ENCODE measurements at regions not wholly inside any gene's neighbourhood (a gene's known extent, or its start where the extent isn't known, plus 50 kb on each side); places are given as distances from the start of the nearest gene placed in this dataset.

DNA sequence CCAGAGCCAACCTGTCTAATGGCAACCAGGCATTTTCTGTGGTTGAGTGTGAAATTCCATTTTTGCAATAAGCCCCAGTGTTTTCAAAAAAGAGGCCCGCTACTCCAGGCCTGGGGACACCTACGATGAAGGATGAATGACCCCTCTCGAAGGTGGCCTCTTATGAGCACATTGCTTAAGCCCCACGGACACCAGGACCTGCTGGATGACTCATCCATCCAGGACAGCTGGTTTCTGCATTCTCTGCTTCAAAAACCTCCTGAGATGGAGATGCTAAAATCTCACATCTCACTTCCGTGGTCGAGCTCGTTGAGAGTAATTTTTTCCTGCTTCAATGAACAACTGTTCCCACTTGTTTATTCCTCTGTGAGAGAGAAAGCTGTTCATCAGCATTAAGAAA lies 150.2 kb upstream of the FZD8 start:
- TF ChIP-seq, protein P1, sequence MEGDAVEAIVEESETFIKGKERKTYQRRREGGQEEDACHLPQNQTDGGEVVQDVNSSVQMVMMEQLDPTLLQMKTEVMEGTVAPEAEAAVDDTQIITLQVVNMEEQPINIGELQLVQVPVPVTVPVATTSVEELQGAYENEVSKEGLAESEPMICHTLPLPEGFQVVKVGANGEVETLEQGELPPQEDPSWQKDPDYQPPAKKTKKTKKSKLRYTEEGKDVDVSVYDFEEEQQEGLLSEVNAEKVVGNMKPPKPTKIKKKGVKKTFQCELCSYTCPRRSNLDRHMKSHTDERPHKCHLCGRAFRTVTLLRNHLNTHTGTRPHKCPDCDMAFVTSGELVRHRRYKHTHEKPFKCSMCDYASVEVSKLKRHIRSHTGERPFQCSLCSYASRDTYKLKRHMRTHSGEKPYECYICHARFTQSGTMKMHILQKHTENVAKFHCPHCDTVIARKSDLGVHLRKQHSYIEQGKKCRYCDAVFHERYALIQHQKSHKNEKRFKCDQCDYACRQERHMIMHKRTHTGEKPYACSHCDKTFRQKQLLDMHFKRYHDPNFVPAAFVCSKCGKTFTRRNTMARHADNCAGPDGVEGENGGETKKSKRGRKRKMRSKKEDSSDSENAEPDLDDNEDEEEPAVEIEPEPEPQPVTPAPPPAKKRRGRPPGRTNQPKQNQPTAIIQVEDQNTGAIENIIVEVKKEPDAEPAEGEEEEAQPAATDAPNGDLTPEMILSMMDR (IDR thresholded peaks at IDR 0.05; ENCODE audit: low read depth, low read length), result no peak
- TF ChIP-seq EZH2phosphoT487 (IDR thresholded peaks at IDR 0.05; ENCODE audit: low read depth), result no peak
- H3K4me3 ChIP-seq (ENCODE audit: low read length), result peak overlapping the region; percentile 4; the same call in 1 of the 2 replicates
- H3K4me1 ChIP-seq (ENCODE audit: low read length), result peaks cover 41% of the 10 kb centered on the region
- H4K20me1 ChIP-seq (ENCODE audit: insufficient read depth, low read length), result no peaks in the 10 kb centered on the region
- no peaks in the 10 kb centered on the region for H3K36me3 ChIP-seq (replicated peaks; ENCODE audit: low read depth, low read length)
- no peaks in the 10 kb centered on the region for H3K27me3 ChIP-seq (ENCODE audit: low read depth, low read length)
- H3K4me2 ChIP-seq (ENCODE audit: low read length), result peak overlapping the region; percentile 60
- H3K27ac ChIP-seq (ENCODE audit: low read length), result peak overlapping the region; percentile 42; the same call in 1 of the 2 replicates
- H2AFZ ChIP-seq (ENCODE audit: low read depth, low read length), result no peak overlapping the region
- no peak overlapping the region for H3K9ac ChIP-seq (ENCODE audit: low read length)
- H3K9me3 ChIP-seq (ENCODE audit: insufficient read depth, low read length), result no peaks in the 10 kb centered on the region
- no peaks in the 10 kb centered on the region for H3K79me2 ChIP-seq (ENCODE audit: low read length)

DNA sequence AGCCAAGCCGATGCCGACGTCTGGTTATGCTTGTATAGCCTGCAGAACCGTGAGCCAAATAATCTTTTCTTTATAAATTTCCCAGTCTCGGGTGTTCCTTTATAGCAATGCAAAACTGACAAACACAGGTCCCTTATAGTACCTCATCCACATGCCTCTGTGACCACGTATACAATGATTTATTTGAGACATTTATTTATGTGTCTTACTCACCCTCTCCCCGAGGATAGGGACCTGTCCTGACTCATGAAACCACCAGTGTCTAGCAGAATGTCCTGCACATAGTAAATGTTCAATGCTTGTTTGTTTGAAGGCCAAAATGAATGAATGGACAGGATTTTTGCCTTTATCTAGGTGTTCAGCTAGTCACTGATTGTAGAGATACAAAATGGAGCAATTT lies 147.9 kb upstream of the FZD8 start:
- H3K4me1 ChIP-seq (ENCODE audit: low read length), result peaks cover 38% of the 10 kb centered on the region
- no peak overlapping the region for H2AFZ ChIP-seq (ENCODE audit: low read depth, low read length)
- 0 out of 2 replicates have a peak overlapping the region, but pooled peaks have one; percentile 60 for H3K4me2 ChIP-seq (ENCODE audit: low read length)
- H3K27me3 ChIP-seq (ENCODE audit: low read depth, low read length), result no peaks in the 10 kb centered on the region
- no peaks in the 10 kb centered on the region for H4K20me1 ChIP-seq (ENCODE audit: insufficient read depth, low read length)
- H3K9ac ChIP-seq (ENCODE audit: low read length), result no peak overlapping the region
- H3K36me3 ChIP-seq (replicated peaks; ENCODE audit: low read depth, low read length), result no peaks in the 10 kb centered on the region
- H3K4me3 ChIP-seq (ENCODE audit: low read length), result no peak overlapping the region
- H3K9me3 ChIP-seq (ENCODE audit: insufficient read depth, low read length), result no peaks in the 10 kb centered on the region
- no peak overlapping the region for H3K27ac ChIP-seq (ENCODE audit: low read length)
- H3K79me2 ChIP-seq (ENCODE audit: low read length), result no peaks in the 10 kb centered on the region
- TF ChIP-seq, protein P1 (IDR thresholded peaks at IDR 0.05; ENCODE audit: low read depth, low read length), result no peak
- no peak for TF ChIP-seq EZH2phosphoT487 (IDR thresholded peaks at IDR 0.05; ENCODE audit: low read depth)

DNA sequence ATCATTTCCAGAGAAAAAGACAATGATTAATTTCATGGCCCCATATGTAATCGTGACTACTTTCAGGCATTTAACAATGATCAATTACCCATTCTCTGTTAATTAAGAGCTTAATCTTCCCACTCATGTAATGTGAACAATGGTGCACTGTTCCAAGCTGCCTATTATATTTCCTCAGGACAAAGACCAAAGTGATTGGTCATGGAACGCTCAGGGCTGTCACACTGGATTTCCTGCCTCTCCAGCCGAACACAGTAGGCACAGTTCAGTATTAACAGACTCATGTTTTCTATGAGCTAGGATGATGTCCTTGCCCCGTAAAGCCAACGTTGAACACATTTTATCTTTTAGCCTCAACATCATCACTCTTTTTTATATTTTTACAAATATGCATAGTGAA lies 142.7 kb upstream of the FZD8 start:
- Histone ChIP-seq H3K27me3 (ENCODE audit: low read depth, low read length) (no peaks in the 10 kb centered on the region), H3K36me3 (replicated peaks; ENCODE audit: low read depth, low read length) (no peaks in the 10 kb centered on the region), H3K9ac (ENCODE audit: low read length) (no peak overlapping the region), H3K4me1 (ENCODE audit: low read length) (peaks cover 2% of the 10 kb centered on the region), H3K27ac (ENCODE audit: low read length) (no peak overlapping the region), H3K9me3 (ENCODE audit: insufficient read depth, low read length) (no peaks in the 10 kb centered on the region), H3K4me2 (ENCODE audit: low read length) (no peak overlapping the region), H3K4me3 (ENCODE audit: low read length) (no peak overlapping the region), H3K79me2 (ENCODE audit: low read length) (no peaks in the 10 kb centered on the region), H2AFZ (ENCODE audit: low read depth, low read length) (no peak overlapping the region), H4K20me1 (ENCODE audit: insufficient read depth, low read length) (no peaks in the 10 kb centered on the region)
- no peak for TF ChIP-seq EZH2phosphoT487 (IDR thresholded peaks at IDR 0.05; ENCODE audit: low read depth)
- TF ChIP-seq, protein P1 (IDR thresholded peaks at IDR 0.05; ENCODE audit: low read depth, low read length), result no peak

DNA sequence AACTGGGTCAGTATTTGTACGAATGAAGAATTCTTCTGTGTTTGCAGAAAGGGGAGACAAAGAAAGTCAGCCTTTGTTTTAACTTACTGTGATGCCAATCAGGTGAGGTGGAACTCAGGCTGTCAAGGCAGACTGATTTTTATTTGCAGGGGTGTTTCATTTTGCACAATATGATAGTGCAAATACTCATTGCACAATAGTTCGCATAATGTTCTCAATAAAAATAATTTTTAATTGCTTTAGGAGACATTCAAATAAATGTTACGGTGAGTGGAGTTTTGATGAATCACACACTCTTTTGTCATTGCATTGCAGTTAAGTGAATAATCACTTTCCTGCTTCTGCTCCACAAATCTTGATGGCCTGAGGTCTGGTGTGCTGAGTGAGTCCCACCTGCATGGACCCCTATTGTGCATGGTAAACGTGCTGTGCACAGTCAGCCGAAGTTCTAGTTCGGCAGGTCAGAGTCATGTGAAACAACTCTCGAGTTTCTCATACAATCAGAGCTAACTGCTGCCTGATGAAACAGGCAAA lies 141.3 kb upstream of the FZD8 start:
- H3K9me3 ChIP-seq (ENCODE audit: insufficient read depth, low read length), result no peaks in the 10 kb centered on the region
- H3K27me3 ChIP-seq (ENCODE audit: low read depth, low read length), result no peaks in the 10 kb centered on the region
- no peak overlapping the region for H2AFZ ChIP-seq (ENCODE audit: low read depth, low read length)
- H4K20me1 ChIP-seq (ENCODE audit: insufficient read depth, low read length), result no peaks in the 10 kb centered on the region
- no peak for TF ChIP-seq EZH2phosphoT487 (IDR thresholded peaks at IDR 0.05; ENCODE audit: low read depth)
- TF ChIP-seq, protein P1 (IDR thresholded peaks at IDR 0.05; ENCODE audit: low read depth, low read length), result no peak
- H3K27ac ChIP-seq (ENCODE audit: low read length), result no peak overlapping the region
- no peaks in the 10 kb centered on the region for H3K36me3 ChIP-seq (replicated peaks; ENCODE audit: low read depth, low read length)
- H3K9ac ChIP-seq (ENCODE audit: low read length), result no peak overlapping the region
- H3K4me1 ChIP-seq (ENCODE audit: low read length), result peaks cover 10% of the 10 kb centered on the region
- no peak overlapping the region for H3K4me2 ChIP-seq (ENCODE audit: low read length)
- H3K79me2 ChIP-seq (ENCODE audit: low read length), result no peaks in the 10 kb centered on the region
- H3K4me3 ChIP-seq (ENCODE audit: low read length), result no peak overlapping the region

All from OCI-LY3 (cell line).